CD4-positive, alpha-beta T cell treated with Interleukin-4 for 1 hour (primary cell): ENCODE measurements at regions not wholly inside any gene's neighbourhood (a gene's known extent, or its start where the extent isn't known, plus 50 kb on each side); places are given as distances from the start of the nearest gene placed in this dataset.
"Not testable (repeated sequence)": the region's sequence is repeated elsewhere in the genome, so short reads cannot be mapped to it uniquely, and the experiment has no call there.

Source experiments
- DNase-seq, 2 donors: peaks; one replicate each; pipeline ENCODE4 v3.0.0-alpha.2; 2020 to 2022

GRCh38 chr1:199472978-199473377 is 554.5 kb upstream of the NR5A2 start:
- DNase-seq, result no peak

- no peak for DNase-seq
These were observed 552.8 kb upstream of the NR5A2 start for GRCh38 chr1:199474738-199475137.

GRCh38 chr1:199482426-199482825 is 545.1 kb upstream of the NR5A2 start:
- no peak for DNase-seq

- DNase-seq, result no peak
These were observed 537.9 kb upstream of the NR5A2 start for GRCh38 chr1:199489594-199489993.

GRCh38 chr1:199490769-199491527 is 536.6 kb upstream of the NR5A2 start:
- DNase-seq, result no peak

GRCh38 chr1:199495432-199495831 is 532.1 kb upstream of the NR5A2 start:
- no peak for DNase-seq

GRCh38 chr1:199498802-199499201 is 528.7 kb upstream of the NR5A2 start:
- peak in 1 of 2 donors; percentile 16 for DNase-seq

- no peak for DNase-seq
These were observed 519.4 kb upstream of the NR5A2 start for GRCh38 chr1:199508072-199508471.

- DNase-seq, result no peak
These were observed 518.9 kb upstream of the NR5A2 start for GRCh38 chr1:199508653-199509052.

GRCh38 chr1:199509456-199509855 is 518.1 kb upstream of the NR5A2 start:
- no peak for DNase-seq

GRCh38 chr1:199510314-199510713 is 517.2 kb upstream of the NR5A2 start:
- DNase-seq, result no peak

- DNase-seq, result no peak
These were observed 515.3 kb upstream of the NR5A2 start for GRCh38 chr1:199512037-199512710.

- DNase-seq, result no peak
These were observed 512.2 kb upstream of the NR5A2 start for GRCh38 chr1:199515261-199515660.

- DNase-seq, result no peak
These were observed 505.2 kb upstream of the NR5A2 start for GRCh38 chr1:199522338-199522737.

- no peak for DNase-seq
These were observed 504.6 kb upstream of the NR5A2 start for GRCh38 chr1:199522936-199523335.

- DNase-seq, result no peak
These were observed 498.2 kb upstream of the NR5A2 start for GRCh38 chr1:199529324-199529723.

- DNase-seq, result not testable (repeated sequence)
These were observed 494.1 kb upstream of the NR5A2 start for GRCh38 chr1:199533361-199533760.

GRCh38 chr1:199545780-199546179 is 481.7 kb upstream of the NR5A2 start:
- no peak for DNase-seq

GRCh38 chr1:199546323-199546722 is 481.2 kb upstream of the NR5A2 start:
- no peak for DNase-seq

GRCh38 chr1:199549421-199549820 is 478.1 kb upstream of the NR5A2 start:
- DNase-seq, result no peak

GRCh38 chr1:199550199-199551065 is 477.1 kb upstream of the NR5A2 start:
- DNase-seq, result no peak

- DNase-seq, result peak in 1 of 2 donors; percentile 27
These were observed 475.4 kb upstream of the NR5A2 start for GRCh38 chr1:199551967-199552565.

GRCh38 chr1:199553104-199553503 is 474.4 kb upstream of the NR5A2 start:
- DNase-seq, result no peak
